ENCODE measurements at regions not wholly inside any gene's neighbourhood (a gene's known extent, or its start where the extent isn't known, plus 50 kb on each side); places are given as distances from the start of the nearest gene placed in this dataset.

DNA sequence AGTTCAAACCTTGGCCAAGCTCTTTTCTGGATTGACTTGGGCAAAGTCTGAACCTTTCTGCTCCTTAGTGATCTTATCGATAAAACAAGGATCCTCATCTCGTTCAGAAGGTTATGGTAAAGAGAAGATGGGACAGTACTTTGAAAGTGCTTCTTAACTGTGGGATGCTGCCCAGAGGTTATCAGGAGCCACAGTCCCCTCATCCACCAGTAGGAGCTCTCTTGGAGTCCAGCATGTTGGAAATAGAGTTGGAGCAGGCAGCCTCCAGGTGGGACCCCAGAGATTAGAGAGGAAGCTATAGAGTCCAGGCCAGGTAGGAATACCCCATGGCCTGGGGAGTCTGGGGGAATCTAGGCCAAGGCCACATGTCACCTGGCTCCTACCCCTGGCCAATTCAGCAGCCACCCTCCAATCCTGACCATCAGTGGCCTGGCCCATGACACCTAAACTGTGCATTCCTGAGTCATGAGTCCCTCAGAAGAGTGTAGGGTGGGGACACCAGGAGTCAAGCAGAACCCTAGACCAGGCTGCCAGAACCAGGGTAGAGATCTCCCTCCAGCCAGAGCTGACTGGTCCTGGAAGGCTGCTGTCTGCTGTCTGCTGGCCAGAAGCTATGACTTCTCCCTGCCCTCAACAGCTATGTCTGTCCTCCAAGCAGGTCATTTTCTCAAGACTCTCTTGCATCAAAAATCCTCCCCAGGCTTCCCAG is 144.3 kb downstream of the AIPL1 start:
- ATAC-seq (ENCODE audit: low FRiP score) (no peak), DNase-seq (no peak)
- H3K4me1 ChIP-seq (ENCODE audit: control insufficient read depth in 1 of 2, insufficient read depth in 2 of 2, low read length in 2 of 2), result no peaks in the 10 kb centered on the region
- intact Hi-C loops (cut with DNase I), result no loop called here
- WGBS, 2 donors, result 83 to 86% methylated on average over 2 of the region's 2 CpGs
- H3K36me3 ChIP-seq (ENCODE audit: control insufficient read depth in 1 of 2, insufficient read depth in 2 of 2, low read length in 1 of 2), result no peaks in the 10 kb centered on the region
- H3K4me3 ChIP-seq (ENCODE audit: low read length in 2 of 2), result no peak overlapping the region
- H3K27me3 ChIP-seq (ENCODE audit: control insufficient read depth in 1 of 2, insufficient read depth in 2 of 2, low read length in 1 of 2), result no peaks in the 10 kb centered on the region
- no peaks in the 10 kb centered on the region for H3K9me3 ChIP-seq (ENCODE audit: control insufficient read depth, low read length)
- H3K27ac ChIP-seq (ENCODE audit: low read depth in 1 of 2, low read length in 2 of 2), result no peak overlapping the region

DNA sequence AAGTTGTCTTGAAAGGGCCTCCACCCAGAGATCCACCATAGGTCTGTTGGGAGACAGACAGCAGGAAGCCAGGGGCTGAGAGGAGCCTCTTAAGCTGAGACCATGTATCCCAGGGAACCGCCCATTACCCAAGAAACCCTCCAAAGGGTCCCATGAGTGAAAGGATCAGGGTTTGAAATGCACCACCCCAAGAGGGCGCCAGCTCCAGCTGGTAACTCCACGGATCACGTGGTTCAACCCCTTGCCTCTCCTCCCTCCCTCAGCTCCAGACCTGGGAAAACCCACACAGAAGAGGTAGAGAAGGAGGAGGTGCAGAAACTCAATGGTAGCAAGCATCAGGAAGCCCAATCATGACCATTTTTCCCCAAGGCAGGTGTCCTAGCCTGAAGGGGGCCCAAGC is 148.7 kb downstream of the AIPL1 start:
- no peaks in the 10 kb centered on the region for H3K4me1 ChIP-seq (ENCODE audit: control insufficient read depth in 1 of 2, insufficient read depth in 2 of 2, low read length in 2 of 2)

DNA sequence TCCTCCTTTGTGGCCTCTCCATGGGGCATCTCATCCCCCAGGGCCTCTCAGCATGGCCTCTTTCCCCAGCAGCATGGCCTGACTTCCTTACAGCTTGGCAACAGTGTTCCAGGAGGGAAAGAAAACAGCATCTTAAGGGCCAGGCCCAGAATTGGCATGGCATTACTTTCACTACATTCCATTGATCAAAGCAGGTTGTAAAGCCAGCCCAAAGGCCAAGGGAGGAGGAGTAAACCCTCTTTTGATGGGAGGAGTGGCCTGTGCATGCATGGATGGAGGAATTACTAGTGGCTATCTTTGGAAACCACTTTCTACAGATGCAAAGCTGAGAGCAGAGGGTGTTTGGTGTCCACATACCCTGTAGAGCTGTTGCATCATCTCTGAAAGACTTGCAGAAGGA is 149.4 kb downstream of the AIPL1 start:
- no peak for DNase-seq
- H3K36me3 ChIP-seq (ENCODE audit: control insufficient read depth in 1 of 2, insufficient read depth in 2 of 2, low read length in 1 of 2), result no peaks in the 10 kb centered on the region
- intact Hi-C loops (cut with DNase I), result no loop called here
- H3K27me3 ChIP-seq (ENCODE audit: control insufficient read depth in 1 of 2, insufficient read depth in 2 of 2, low read length in 1 of 2), result no peaks in the 10 kb centered on the region
- no peak overlapping the region for H3K4me3 ChIP-seq (ENCODE audit: low read length in 2 of 2)
- H3K9me3 ChIP-seq (ENCODE audit: control insufficient read depth, low read length), result peaks cover 2% of the 10 kb centered on the region
- no peaks in the 10 kb centered on the region for H3K4me1 ChIP-seq (ENCODE audit: control insufficient read depth in 1 of 2, insufficient read depth in 2 of 2, low read length in 2 of 2)
- ATAC-seq (ENCODE audit: low FRiP score), result no peak
- no peak overlapping the region for H3K27ac ChIP-seq (ENCODE audit: low read depth in 1 of 2, low read length in 2 of 2)

More for the DNA sequence above, 148.7 kb downstream of the AIPL1 start:
- Histone ChIP-seq H3K27me3 (ENCODE audit: control insufficient read depth in 1 of 2, insufficient read depth in 2 of 2, low read length in 1 of 2) (no peaks in the 10 kb centered on the region), H3K9me3 (ENCODE audit: control insufficient read depth, low read length) (peaks cover under 1% of the 10 kb centered on the region), H3K36me3 (ENCODE audit: control insufficient read depth in 1 of 2, insufficient read depth in 2 of 2, low read length in 1 of 2) (no peaks in the 10 kb centered on the region), H3K27ac (ENCODE audit: low read depth in 1 of 2, low read length in 2 of 2) (no peak overlapping the region), H3K4me3 (ENCODE audit: low read length in 2 of 2) (no peak overlapping the region)
- intact Hi-C loops (cut with DNase I), result no loop called here
- 45 to 47% methylated on average over 4 of the region's 4 CpGs for WGBS, 2 donors
- DNase-seq (no peak), ATAC-seq (ENCODE audit: low FRiP score) (no peak)

DNA sequence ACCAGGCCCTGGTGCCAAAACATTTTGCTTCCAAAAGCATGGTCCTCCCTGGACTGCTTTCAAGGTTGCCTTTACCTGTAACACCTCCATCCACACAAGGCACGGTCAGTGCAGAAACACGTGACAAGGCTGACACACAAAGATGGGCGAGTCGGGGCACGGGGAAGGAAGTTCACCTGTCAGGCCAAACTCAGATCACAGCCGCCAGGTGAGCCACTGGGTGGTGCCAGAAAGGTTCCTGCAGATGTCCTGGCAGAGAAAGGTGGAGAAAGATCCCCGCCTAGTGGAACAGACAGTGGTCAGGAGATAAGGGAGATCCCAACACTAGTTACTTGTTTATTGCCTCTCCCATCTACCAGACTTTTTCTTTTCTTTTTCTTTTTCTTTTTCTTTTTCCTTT is 155.3 kb downstream of the AIPL1 start:
- H3K9me3 ChIP-seq (ENCODE audit: control insufficient read depth, low read length), result peaks cover 2% of the 10 kb centered on the region
- 34 to 42% methylated on average over 7 of the region's 7 CpGs for WGBS, 2 donors
- H3K27me3 ChIP-seq (ENCODE audit: control insufficient read depth in 1 of 2, insufficient read depth in 2 of 2, low read length in 1 of 2), result no peaks in the 10 kb centered on the region
- no peak for DNase-seq
- intact Hi-C loops (cut with DNase I), result no loop called here
- H3K4me3 ChIP-seq (ENCODE audit: low read length in 2 of 2), result no peak overlapping the region
- H3K36me3 ChIP-seq (ENCODE audit: control insufficient read depth in 1 of 2, insufficient read depth in 2 of 2, low read length in 1 of 2), result no peaks in the 10 kb centered on the region
- H3K4me1 ChIP-seq (ENCODE audit: control insufficient read depth in 1 of 2, insufficient read depth in 2 of 2, low read length in 2 of 2), result no peaks in the 10 kb centered on the region
- ATAC-seq (ENCODE audit: low FRiP score), result no peak
- H3K27ac ChIP-seq (ENCODE audit: low read depth in 1 of 2, low read length in 2 of 2), result no peak overlapping the region

DNA sequence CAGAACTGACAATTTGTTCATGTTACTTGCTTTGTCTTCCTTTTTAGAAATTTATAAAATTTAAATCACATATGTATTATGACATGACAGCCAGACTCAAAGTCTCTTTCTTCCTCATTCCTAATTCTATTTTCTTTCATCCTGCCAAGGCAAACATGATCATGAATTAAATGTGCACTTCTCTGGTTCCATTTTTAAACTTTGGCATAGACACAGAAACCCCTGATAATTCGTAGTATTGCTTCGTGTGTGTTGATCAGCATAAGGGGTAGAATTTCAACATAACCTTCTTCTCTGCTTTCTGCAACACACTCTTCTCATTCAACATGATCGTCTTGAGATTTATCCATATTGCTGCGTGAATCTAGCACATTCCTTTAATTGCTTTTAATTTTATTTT is 156.5 kb downstream of the AIPL1 start:
- DNase-seq, result no peak
- intact Hi-C loops (cut with DNase I), result no loop called here
- Histone ChIP-seq H3K9me3 (ENCODE audit: control insufficient read depth, low read length) (peaks cover 4% of the 10 kb centered on the region), H3K27me3 (ENCODE audit: control insufficient read depth in 1 of 2, insufficient read depth in 2 of 2, low read length in 1 of 2) (no peaks in the 10 kb centered on the region), H3K4me1 (ENCODE audit: control insufficient read depth in 1 of 2, insufficient read depth in 2 of 2, low read length in 2 of 2) (no peaks in the 10 kb centered on the region), H3K4me3 (ENCODE audit: low read length in 2 of 2) (no peak overlapping the region), H3K27ac (ENCODE audit: low read depth in 1 of 2, low read length in 2 of 2) (no peak overlapping the region), H3K36me3 (ENCODE audit: control insufficient read depth in 1 of 2, insufficient read depth in 2 of 2, low read length in 1 of 2) (no peaks in the 10 kb centered on the region)
- WGBS, 2 donors, result 52 to 53% methylated on average over 4 of the region's 4 CpGs
- ATAC-seq (ENCODE audit: low FRiP score), result no peak

DNA sequence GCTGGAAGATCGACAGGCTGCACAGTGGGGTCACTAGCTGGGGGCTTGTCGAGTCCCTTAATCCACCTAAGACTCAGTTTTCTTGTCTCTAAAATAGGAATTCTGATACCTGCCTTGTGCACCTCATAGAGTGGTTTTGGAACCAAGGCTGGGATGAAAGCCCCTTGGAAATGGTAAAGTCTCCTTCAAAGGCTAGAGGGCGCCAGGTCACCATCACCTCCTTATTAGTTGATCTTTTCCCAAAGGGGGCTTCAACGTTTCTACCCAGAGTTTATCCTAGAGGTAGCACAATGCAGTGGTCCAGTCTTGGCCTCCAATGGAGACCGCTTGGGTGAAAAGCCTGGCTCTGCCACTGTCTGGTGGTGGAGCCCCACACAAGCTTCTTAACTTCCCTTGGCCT is 158.2 kb downstream of the AIPL1 start:
- H3K4me1 ChIP-seq (ENCODE audit: control insufficient read depth in 1 of 2, insufficient read depth in 2 of 2, low read length in 2 of 2), result no peaks in the 10 kb centered on the region
- H3K27ac ChIP-seq (ENCODE audit: low read depth in 1 of 2, low read length in 2 of 2), result no peak overlapping the region
- DNase-seq (no peak), ATAC-seq (ENCODE audit: low FRiP score) (no peak)
- intact Hi-C loops (cut with DNase I), result no loop called here
- no peaks in the 10 kb centered on the region for H3K27me3 ChIP-seq (ENCODE audit: control insufficient read depth in 1 of 2, insufficient read depth in 2 of 2, low read length in 1 of 2)
- 51 to 53% methylated on average over 5 of the region's 5 CpGs for WGBS, 2 donors
- no peaks in the 10 kb centered on the region for H3K36me3 ChIP-seq (ENCODE audit: control insufficient read depth in 1 of 2, insufficient read depth in 2 of 2, low read length in 1 of 2)
- no peak overlapping the region for H3K4me3 ChIP-seq (ENCODE audit: low read length in 2 of 2)
- H3K9me3 ChIP-seq (ENCODE audit: control insufficient read depth, low read length), result peaks cover 6% of the 10 kb centered on the region

DNA sequence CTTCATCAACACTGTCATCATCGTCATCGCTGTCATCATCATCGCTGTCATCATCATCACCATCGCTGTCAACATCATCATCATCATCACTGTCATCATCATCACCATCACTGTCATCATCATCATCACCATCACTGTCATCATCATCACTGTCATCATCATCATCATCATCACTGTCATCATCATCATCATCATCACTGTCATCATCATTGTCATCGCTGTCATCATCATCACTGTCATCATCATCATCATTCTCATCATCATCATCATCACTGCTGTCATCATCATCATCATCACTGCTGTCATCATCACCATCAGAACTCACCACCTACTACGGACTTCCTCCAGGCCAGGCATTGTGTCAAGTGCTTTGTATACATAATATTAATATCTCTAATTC is 160.6 kb downstream of the AIPL1 start:
- H3K4me1 ChIP-seq (ENCODE audit: control insufficient read depth in 1 of 2, insufficient read depth in 2 of 2, low read length in 2 of 2), result no peaks in the 10 kb centered on the region
- peaks cover 6% of the 10 kb centered on the region for H3K9me3 ChIP-seq (ENCODE audit: control insufficient read depth, low read length)
- ATAC-seq (ENCODE audit: low FRiP score), result no peak
- 84 to 94% methylated on average over 6 of the region's 6 CpGs for WGBS, 2 donors
- H3K36me3 ChIP-seq (ENCODE audit: control insufficient read depth in 1 of 2, insufficient read depth in 2 of 2, low read length in 1 of 2), result no peaks in the 10 kb centered on the region
- H3K27me3 ChIP-seq (ENCODE audit: control insufficient read depth in 1 of 2, insufficient read depth in 2 of 2, low read length in 1 of 2), result no peaks in the 10 kb centered on the region
- H3K27ac ChIP-seq (ENCODE audit: low read depth in 1 of 2, low read length in 2 of 2), result no peak overlapping the region
- DNase-seq, result no peak
- H3K4me3 ChIP-seq (ENCODE audit: low read length in 2 of 2), result no peak overlapping the region
- intact Hi-C loops (cut with DNase I), result no loop called here

DNA sequence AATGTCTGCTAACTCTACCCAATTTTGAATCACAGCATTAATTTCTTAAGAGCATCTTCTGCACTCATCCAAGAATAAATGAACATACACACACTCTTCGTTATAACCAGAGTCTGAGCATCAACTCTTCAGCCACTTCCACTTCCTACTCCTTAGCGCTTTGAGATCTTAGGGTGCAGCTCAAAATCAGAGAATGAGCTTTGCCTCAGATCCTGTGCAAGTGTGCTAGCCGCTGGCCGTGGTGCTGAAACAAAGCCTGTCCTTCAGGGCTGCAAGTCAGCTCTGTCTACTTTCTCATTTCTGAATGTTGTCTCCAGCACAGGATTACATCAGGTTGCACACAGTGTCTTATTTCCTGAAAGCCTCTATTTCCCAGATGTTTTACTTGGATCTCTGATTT is 165.4 kb downstream of the AIPL1 start:
- Histone ChIP-seq H3K27me3 (ENCODE audit: control insufficient read depth in 1 of 2, insufficient read depth in 2 of 2, low read length in 1 of 2) (no peaks in the 10 kb centered on the region), H3K4me3 (ENCODE audit: low read length in 2 of 2) (no peak overlapping the region), H3K9me3 (ENCODE audit: control insufficient read depth, low read length) (peaks cover 9% of the 10 kb centered on the region), H3K36me3 (ENCODE audit: control insufficient read depth in 1 of 2, insufficient read depth in 2 of 2, low read length in 1 of 2) (no peaks in the 10 kb centered on the region), H3K4me1 (ENCODE audit: control insufficient read depth in 1 of 2, insufficient read depth in 2 of 2, low read length in 2 of 2) (no peaks in the 10 kb centered on the region), H3K27ac (ENCODE audit: low read depth in 1 of 2, low read length in 2 of 2) (no peak overlapping the region)
- ATAC-seq (ENCODE audit: low FRiP score), result no peak
- no peak for DNase-seq
- WGBS, 2 donors, result 9 to 11% methylated on average over 4 of the region's 4 CpGs
- intact Hi-C loops (cut with DNase I), result no loop called here

DNA sequence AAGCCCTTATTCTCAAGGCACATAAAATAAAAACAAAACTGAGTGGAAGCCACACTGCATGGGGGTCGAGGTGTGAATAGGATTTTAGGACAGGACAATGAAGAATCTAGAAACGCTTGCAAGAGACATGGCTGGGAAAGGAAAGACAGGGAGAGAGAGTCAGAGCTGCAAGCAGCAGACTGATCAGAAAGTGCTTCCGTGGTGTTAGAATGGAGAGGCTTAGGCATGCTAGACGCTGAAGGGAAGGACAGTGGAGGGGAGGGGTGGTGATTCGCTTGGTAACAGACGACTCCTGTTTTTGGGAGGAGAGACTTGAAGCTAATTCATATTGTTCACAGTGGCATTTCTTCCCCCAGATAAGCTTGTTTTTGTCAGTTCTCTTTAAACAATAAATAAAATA is 173.5 kb downstream of the AIPL1 start:
- 27 to 31% methylated on average over 6 of the region's 6 CpGs for WGBS, 2 donors
- Histone ChIP-seq H3K4me3 (ENCODE audit: low read length in 2 of 2) (no peak overlapping the region), H3K4me1 (ENCODE audit: control insufficient read depth in 1 of 2, insufficient read depth in 2 of 2, low read length in 2 of 2) (no peaks in the 10 kb centered on the region), H3K27ac (ENCODE audit: low read depth in 1 of 2, low read length in 2 of 2) (no peak overlapping the region), H3K27me3 (ENCODE audit: control insufficient read depth in 1 of 2, insufficient read depth in 2 of 2, low read length in 1 of 2) (no peaks in the 10 kb centered on the region), H3K36me3 (ENCODE audit: control insufficient read depth in 1 of 2, insufficient read depth in 2 of 2, low read length in 1 of 2) (no peaks in the 10 kb centered on the region), H3K9me3 (ENCODE audit: control insufficient read depth, low read length) (peaks cover 3% of the 10 kb centered on the region)
- intact Hi-C loops (cut with DNase I), result no loop called here
- DNase-seq, result no peak
- no peak for ATAC-seq (ENCODE audit: low FRiP score)

Measured in aorta (tissue), 5 donors.